GM18502 (cell line): ENCODE measurements at regions not wholly inside any gene's neighbourhood (a gene's known extent, or its start where the extent isn't known, plus 50 kb on each side); places are given as distances from the start of the nearest gene placed in this dataset.
"Not testable (repeated sequence)": the region's sequence is repeated elsewhere in the genome, so short reads cannot be mapped to it uniquely, and the experiment has no call there.

Experiments used
- ATAC-seq: cut with Tn5 transposase; IDR thresholded peaks from one replicate; pipeline ENCODE4 v1.9.1; 2021; ENCODE audit warnings: mild to moderate bottlenecking; ENCODE audit not compliant: unreplicated experiment, poor library complexity

DNA sequence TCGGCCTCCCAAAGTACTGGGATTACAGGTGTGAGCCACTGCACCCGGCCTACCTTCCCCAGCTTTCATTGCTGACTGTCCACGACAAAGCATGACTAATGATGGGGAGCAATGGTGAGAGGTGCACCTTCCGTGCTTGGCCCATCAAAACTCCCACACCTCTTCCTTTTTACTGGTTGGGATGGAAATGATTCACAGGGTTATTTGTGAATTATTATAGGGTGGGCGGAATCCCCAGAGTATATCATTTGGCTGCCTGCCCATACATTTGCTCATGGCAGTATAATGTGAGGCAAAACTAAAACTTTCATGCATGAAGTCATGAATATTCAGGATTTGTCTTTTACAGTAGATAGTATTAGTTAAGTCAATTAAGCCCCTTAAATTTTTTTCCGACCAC, 334.2 kb upstream of the NETO1 start:
- ATAC-seq, result no peak

DNA sequence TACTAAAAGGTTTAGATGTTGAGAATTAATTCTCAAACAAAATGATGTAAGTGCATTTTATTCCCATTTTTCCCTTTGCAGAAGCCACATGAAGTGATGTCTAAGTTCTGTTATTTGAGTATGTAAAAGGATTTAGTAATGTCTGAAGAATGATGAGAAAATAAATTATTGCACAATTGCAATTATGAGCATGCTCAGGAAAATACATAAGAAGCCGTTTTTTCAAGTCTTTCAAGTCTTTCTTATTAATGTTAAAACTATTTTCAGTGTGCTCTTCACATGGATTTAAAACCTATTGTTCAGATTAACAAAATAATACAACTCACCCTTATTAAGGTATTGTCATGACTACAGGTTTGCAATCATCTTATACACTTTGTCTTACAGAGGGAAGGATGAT, 331.4 kb upstream of the NETO1 start:
- no peak for ATAC-seq

DNA sequence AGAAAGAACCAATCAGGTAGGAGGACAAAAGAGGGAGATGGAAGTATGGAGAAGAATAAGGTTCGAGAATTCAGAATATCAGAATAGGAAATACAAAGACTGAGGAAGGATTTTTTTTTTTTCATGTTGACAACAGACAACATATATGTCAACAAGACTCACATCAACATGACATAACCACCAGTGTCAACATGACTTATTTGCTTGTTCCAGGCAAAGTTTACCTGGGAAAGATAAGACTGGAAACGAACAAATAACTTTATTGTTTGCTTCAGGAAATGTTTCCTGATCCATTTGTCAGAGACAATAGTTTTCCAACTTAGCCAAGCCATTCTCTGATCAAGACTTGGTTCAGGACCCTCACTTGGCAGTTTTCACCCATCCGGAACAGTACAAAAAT, 321.9 kb upstream of the NETO1 start:
- ATAC-seq, result no peak

GRCh38 chr18:73168236-73168635, 300.4 kb upstream of the NETO1 start:
- no peak for ATAC-seq

- no peak for ATAC-seq
Measured at GRCh38 chr18:73164430-73164829, 296.6 kb upstream of the NETO1 start.

DNA sequence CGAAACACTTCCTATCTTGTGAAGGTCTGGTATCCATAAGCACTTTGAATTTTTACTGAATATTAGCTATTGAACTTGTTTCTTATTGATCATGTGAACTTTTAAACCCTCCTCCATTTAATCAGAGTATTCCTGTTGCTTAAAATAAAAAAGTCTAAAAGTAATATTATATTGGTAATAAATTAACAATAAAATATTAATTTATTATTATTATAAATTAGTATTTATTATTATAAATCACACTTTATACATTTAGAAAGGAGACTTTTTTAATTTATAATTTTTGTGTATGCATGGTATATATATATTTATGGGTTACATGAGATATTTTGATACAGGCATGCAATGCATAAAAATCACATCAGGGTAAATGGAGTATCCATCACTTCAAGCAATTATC, 295.4 kb upstream of the NETO1 start:
- ATAC-seq, result no peak

DNA sequence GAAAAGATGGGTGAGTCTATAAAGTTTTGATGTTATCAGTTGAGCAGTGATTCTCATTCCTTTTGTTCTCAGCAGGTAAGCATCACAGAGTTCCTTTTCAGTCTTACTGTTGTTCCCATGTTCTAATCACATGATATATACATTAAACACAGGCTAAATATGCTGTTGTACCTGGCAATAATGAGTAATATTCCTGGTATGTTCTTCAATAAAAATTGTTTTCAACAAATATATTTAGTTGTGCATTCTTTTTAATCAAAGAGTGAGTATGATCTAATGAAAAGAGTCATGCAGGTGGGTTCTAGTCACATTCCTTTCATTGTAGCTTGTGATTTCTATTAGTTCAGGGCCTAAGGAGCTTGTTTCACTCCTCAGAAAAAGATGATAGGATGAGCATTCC, 288.3 kb upstream of the NETO1 start:
- no peak for ATAC-seq

GRCh38 chr18:73153271-73153670, 285.5 kb upstream of the NETO1 start:
- no peak for ATAC-seq

DNA sequence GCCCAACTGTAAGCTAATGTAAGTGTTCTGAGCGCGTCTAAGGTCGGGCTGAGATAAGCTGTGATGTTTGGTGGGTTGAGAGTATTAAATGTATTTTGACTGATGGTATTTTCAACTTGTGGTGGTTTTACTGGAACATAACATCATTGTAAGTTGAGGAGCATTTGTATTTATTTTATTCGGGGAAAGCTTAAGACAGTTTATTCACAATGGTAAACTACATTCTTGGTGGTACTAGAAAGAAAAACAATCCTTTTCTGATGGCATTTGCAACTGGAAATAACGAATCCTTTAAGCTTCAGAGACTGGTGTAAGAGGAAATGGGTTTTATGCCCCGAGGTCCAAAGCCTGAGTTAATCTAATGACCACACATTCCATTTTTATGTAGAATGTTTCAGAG, 283.3 kb upstream of the NETO1 start:
- no peak for ATAC-seq

DNA sequence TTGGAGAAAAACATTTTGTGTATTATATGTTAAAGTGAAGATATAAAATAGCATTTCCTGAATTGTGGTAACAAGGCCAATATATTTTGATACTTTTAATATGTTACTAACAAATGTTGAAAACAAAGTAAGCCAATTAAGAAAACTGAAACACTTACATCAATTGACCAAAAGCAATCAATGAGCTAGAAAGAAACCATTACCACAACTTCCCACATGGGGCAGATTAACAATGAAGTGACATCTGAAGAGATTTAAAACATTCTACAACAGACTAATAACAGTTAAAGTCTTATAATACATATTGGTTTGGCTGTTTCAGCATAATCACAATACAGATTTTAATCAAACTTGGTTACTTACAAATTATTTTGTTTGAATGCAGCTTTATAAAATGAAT, 282.4 kb upstream of the NETO1 start:
- no peak for ATAC-seq

- ATAC-seq, result no peak
Measured at GRCh38 chr18:73147590-73147989, 279.8 kb upstream of the NETO1 start.

DNA sequence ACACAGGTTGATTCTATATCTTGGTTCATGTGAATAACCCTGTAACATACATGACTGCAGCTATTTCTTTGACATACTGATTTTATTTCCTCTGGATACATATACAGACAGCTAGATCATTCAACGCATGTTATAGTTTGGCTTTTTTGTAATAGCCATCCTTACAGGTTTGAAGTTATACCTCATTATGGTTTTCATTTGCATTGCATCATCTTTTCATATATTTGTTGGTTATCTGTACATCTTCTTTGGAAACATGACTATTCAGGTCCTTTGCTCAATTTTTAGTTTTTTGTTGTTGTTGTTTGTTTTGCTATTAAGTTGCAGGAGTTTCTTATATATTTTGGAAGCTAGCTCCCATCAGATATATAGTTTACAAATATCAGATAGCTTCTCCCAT, 276.2 kb upstream of the NETO1 start:
- no peak for ATAC-seq

DNA sequence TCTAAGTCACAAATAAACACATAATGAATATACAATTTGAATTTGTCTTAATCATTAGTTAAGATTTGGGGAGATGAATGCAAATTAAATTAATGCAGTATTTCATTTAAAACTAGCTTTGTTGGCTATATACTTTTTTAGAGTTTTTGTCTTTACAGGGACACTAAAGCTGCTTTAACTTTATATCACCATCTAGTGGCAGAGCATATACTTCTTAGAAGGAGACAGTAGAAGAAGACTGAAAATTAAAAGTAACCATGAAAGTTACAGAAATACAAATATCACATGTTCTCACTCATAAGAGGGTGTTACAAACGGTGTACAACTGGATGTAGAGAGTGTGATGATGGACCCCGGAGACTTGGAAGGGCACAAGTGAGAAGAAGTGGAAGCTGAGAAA, 268.3 kb upstream of the NETO1 start:
- ATAC-seq, result peak; percentile 83

GRCh38 chr18:73124175-73124574, 256.4 kb upstream of the NETO1 start:
- no peak for ATAC-seq

- ATAC-seq, result no peak
Measured at GRCh38 chr18:73121207-73121606, 253.4 kb upstream of the NETO1 start.

GRCh38 chr18:73120626-73121025, 252.8 kb upstream of the NETO1 start:
- no peak for ATAC-seq

GRCh38 chr18:73119574-73119973, 251.8 kb upstream of the NETO1 start:
- no peak for ATAC-seq

DNA sequence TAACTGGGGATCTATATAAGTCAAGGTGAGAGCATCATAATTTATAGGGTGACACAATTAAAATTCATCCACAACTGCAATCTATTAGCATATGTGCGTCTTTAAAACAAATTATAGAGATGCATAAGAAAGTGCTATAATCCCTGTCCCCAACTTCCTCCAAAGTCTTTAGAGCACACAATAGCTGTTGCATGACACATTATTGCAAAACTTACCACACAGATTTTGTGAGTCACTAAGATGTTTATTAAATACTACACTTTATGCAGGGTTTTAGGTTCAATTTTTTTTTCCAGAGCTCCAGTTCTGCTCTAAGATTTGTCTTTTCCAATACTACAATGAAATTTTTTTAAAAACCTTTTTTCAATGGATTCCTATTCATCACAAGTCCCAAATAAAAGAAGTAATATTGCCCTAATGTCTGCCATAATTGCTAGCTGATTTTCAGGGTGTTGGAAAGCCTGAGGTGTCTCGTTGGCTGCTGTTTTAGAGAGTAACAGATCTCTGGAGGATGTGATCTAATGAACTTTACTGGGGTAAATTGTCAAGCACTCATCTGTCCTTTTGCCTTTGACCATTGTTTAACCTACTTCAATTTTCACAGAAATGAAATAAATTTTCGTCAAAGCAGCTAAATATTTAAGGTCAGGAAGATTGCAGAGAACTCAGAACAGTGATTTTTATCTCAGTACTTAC, 250.5 kb upstream of the NETO1 start:
- no peak for ATAC-seq

DNA sequence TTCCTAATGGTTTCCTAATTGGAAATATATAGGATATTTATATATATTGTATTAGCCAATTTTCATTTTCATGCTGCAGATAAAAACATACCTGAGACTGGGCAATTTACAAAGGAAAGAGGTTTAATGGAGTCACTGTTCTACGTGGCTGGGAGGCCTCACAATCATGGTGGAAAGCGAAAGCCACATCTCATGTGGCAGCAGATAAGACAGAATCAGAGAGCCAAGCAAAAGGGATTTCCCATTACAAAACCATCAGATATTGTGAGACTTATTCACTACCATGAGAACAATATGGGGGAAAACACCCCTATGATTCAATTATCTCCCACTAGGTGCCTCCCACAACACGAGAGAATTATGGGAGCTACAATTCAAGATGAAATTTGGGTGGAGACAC, 242.5 kb upstream of the NETO1 start:
- ATAC-seq, result no peak

- ATAC-seq, result no peak
Measured at GRCh38 chr18:73101977-73102376, 234.2 kb upstream of the NETO1 start.

DNA sequence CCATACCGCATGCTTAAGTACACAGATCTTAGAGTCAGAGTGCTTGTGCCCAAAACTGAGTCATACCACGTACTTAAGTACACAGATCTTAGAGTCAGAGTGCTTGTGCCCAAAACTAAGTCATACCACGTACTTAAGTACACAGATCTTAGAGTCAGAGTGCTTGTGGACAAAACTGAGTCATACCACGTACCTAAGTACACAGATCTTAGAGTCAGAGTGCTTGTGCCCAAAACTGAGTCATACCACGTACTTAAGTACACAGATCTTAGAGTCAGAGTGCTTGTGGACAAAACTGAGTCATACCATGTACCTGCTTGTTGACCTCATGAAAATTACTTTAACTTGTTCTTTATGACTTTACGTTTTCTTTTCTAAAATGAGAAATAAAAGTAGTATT, 233.7 kb upstream of the NETO1 start:
- not testable (repeated sequence) for ATAC-seq

GRCh38 chr18:73099759-73100158, 232.0 kb upstream of the NETO1 start:
- ATAC-seq, result no peak
